Suprapubic skin (tissue), 4 donors: ENCODE measurements at regions not wholly inside any gene's neighbourhood (a gene's known extent, or its start where the extent isn't known, plus 50 kb on each side); places are given as distances from the start of the nearest gene placed in this dataset.

Experiments used
- DNase-seq, 2 donors: peaks; one replicate each; pipeline ENCODE4 v3.0.0-alpha.2; 2019; ENCODE audit warnings: low spot score in 2 of 2
- H3K27ac ChIP-seq: fragments of 200-600 bp; sonication (generic); one replicate; pipeline ENCODE4 v1.5.1; 2019
- H3K27me3 ChIP-seq: fragments of 200-600 bp; sonication (generic); one replicate; pipeline ENCODE4 v1.5.1; 2019
- H3K36me3 ChIP-seq: fragments of 200-600 bp; sonication (generic); one replicate; pipeline ENCODE4 v1.5.1; 2019
- H3K4me1 ChIP-seq: fragments of 200-600 bp; sonication (generic); one replicate; pipeline ENCODE4 v1.5.1; 2019
- H3K4me3 ChIP-seq: fragments of 200-600 bp; sonication (generic); one replicate; pipeline ENCODE4 v1.5.1; 2019; ENCODE audit warnings: mild to moderate bottlenecking
- H3K9me3 ChIP-seq: fragments of 200-600 bp; sonication (generic); one replicate; pipeline ENCODE4 v1.5.1; 2019
- CTCF ChIP-seq, 2 donors: fragments of 200-600 bp in 1 of 2; fragments of 450-650 bp in 1 of 2; sonication (generic) in 1 of 2; IDR thresholded peaks; one replicate each; pipeline ENCODE4 v1.5.1; 2016 to 2019; ENCODE audit warnings: antibody characterized with exemption in 2 of 2, mild to moderate bottlenecking in 1 of 2, moderate library complexity in 1 of 2
- EP300 ChIP-seq: sonication (generic); formaldehyde crosslinking; IDR thresholded peaks from one replicate; pipeline ENCODE4 v1.6.1; 2017; ENCODE audit warnings: antibody characterized with exemption
- POLR2A ChIP-seq, 2 donors: fragments of 450-650 bp; IDR thresholded peaks; one replicate each; pipeline ENCODE4 v1.6.1; 2017; ENCODE audit warnings: antibody characterized with exemption in 2 of 2, mild to moderate bottlenecking in 2 of 2, moderate library complexity in 2 of 2
- POLR2AphosphoS5 ChIP-seq, 3 donors: sonication (generic); formaldehyde crosslinking; IDR thresholded peaks; one replicate each; pipeline ENCODE4 v1.6.1; 2017; ENCODE audit warnings: antibody characterized with exemption in 3 of 3
- WGBS: methylation state at CpG from one replicate; pipeline ENCODE4 v1.1.5; 2018; 5-methylcytosine and 5-hydroxymethylcytosine counted together

GRCh38 chr17:79491006-79491405 is 119.8 kb downstream of the RBFOX3 start:
- Histone ChIP-seq H3K4me3 (no peak overlapping the region), H3K9me3 (no peaks in the 10 kb centered on the region), H3K4me1 (no peaks in the 10 kb centered on the region), H3K27me3 (peaks cover 37% of the 10 kb centered on the region), H3K36me3 (no peaks in the 10 kb centered on the region), H3K27ac (no peak overlapping the region)
- no peak for DNase-seq
- TF ChIP-seq POLR2A (IDR thresholded peaks at IDR 0.05) (no peak), EP300 (no peak)
- 67% methylated on average over 1 of the region's 3 CpGs for WGBS

- no peak overlapping the region for H3K27ac ChIP-seq
- no peak for TF ChIP-seq POLR2AphosphoS5 (IDR thresholded peaks at IDR 0.05)
- no peak for TF ChIP-seq POLR2A (IDR thresholded peaks at IDR 0.05)
- no peak for TF ChIP-seq EP300
- TF ChIP-seq CTCF (IDR thresholded peaks at IDR 0.05) = no peak
- no peaks in the 10 kb centered on the region for H3K9me3 ChIP-seq
- 68% methylated on average over 1 of the region's 1 CpG for WGBS
- no peaks in the 10 kb centered on the region for H3K4me1 ChIP-seq
- DNase-seq = no peak
- peaks cover 41% of the 10 kb centered on the region for H3K27me3 ChIP-seq
- no peaks in the 10 kb centered on the region for H3K36me3 ChIP-seq
- H3K4me3 ChIP-seq = no peak overlapping the region
Observed at GRCh38 chr17:79490530-79490929, 120.3 kb downstream of the RBFOX3 start.

- Histone ChIP-seq H3K9me3 (no peaks in the 10 kb centered on the region), H3K27ac (no peak overlapping the region), H3K36me3 (no peaks in the 10 kb centered on the region), H3K4me1 (no peaks in the 10 kb centered on the region), H3K27me3 (peaks cover 66% of the 10 kb centered on the region), H3K4me3 (no peak overlapping the region)
- DNase-seq = no peak
- WGBS = 78% methylated on average over 9 of the region's 12 CpGs
- TF ChIP-seq CTCF (IDR thresholded peaks at IDR 0.05) (no peak), POLR2AphosphoS5 (IDR thresholded peaks at IDR 0.05) (no peak), EP300 (no peak), POLR2A (IDR thresholded peaks at IDR 0.05) (no peak)
Observed at GRCh38 chr17:79487149-79487548, 123.7 kb downstream of the RBFOX3 start.

GRCh38 chr17:79485991-79486390 is 124.9 kb downstream of the RBFOX3 start:
- H3K27me3 ChIP-seq = peaks cover 73% of the 10 kb centered on the region
- WGBS = 64% methylated on average over 8 of the region's 17 CpGs
- H3K4me1 ChIP-seq = no peaks in the 10 kb centered on the region
- H3K36me3 ChIP-seq = no peaks in the 10 kb centered on the region
- H3K9me3 ChIP-seq = no peaks in the 10 kb centered on the region
- no peak overlapping the region for H3K4me3 ChIP-seq
- no peak for DNase-seq
- H3K27ac ChIP-seq = no peak overlapping the region
- TF ChIP-seq EP300 (no peak), POLR2AphosphoS5 (IDR thresholded peaks at IDR 0.05) (no peak), POLR2A (IDR thresholded peaks at IDR 0.05) (no peak), CTCF (IDR thresholded peaks at IDR 0.05) (no peak)

- Histone ChIP-seq H3K27me3 (peaks cover 78% of the 10 kb centered on the region), H3K4me3 (no peak overlapping the region), H3K27ac (no peak overlapping the region), H3K4me1 (no peaks in the 10 kb centered on the region), H3K9me3 (no peaks in the 10 kb centered on the region), H3K36me3 (no peaks in the 10 kb centered on the region)
- DNase-seq = no peak
- TF ChIP-seq CTCF (IDR thresholded peaks at IDR 0.05) = no peak
- no peak for TF ChIP-seq POLR2AphosphoS5 (IDR thresholded peaks at IDR 0.05)
- no peak for TF ChIP-seq EP300
- TF ChIP-seq POLR2A (IDR thresholded peaks at IDR 0.05) = no peak
- WGBS = 36% methylated on average over 21 of the region's 22 CpGs
Observed at GRCh38 chr17:79485419-79485985, 125.3 kb downstream of the RBFOX3 start.
